ENCODE measurements at regions not wholly inside any gene's neighbourhood (a gene's known extent, or its start where the extent isn't known, plus 50 kb on each side); places are given as distances from the start of the nearest gene placed in this dataset.

GRCh38 chr17:79545251-79546005 is 65.4 kb downstream of the RBFOX3 start:
- H3K9me3 Mint-ChIP-seq = peaks cover 0 to 3% (median 0%) of the 10 kb centered on the region in 7 donors
- no peaks in the 10 kb centered on the region for H3K27me3 Mint-ChIP-seq
- Histone ChIP-seq H3K4me1 (ENCODE audit: control insufficient read depth, insufficient read depth, low read length, poor library complexity, severe bottlenecking) (no peaks in the 10 kb centered on the region), H3K36me3 (ENCODE audit: control insufficient read depth, insufficient read depth, low read length) (no peaks in the 10 kb centered on the region), H3K4me3 (ENCODE audit: low read depth, low read length) (no peak overlapping the region), H3K9me3 (ENCODE audit: control insufficient read depth in 2 of 2, low read length in 2 of 2) (no peaks in the 10 kb centered on the region), H3K27me3 (ENCODE audit: control insufficient read depth, insufficient read depth, low read length) (no peaks in the 10 kb centered on the region), H3K27ac (ENCODE audit: insufficient read depth, low read length, poor library complexity, severe bottlenecking) (no peak overlapping the region)
- DNase-seq (no peak), ATAC-seq (ENCODE audit: low read depth in 2 of 2) (no peak)
- no peaks in the 10 kb centered on the region for H3K36me3 Mint-ChIP-seq
- no peak overlapping the region for H3K27ac Mint-ChIP-seq
- H3K4me3 Mint-ChIP-seq = no peak overlapping the region
- no peaks in the 10 kb centered on the region for H3K4me1 Mint-ChIP-seq

- Histone ChIP-seq H3K4me3 (ENCODE audit: low read depth, low read length) (no peak overlapping the region), H3K27ac (ENCODE audit: insufficient read depth, low read length, poor library complexity, severe bottlenecking) (no peak overlapping the region), H3K27me3 (ENCODE audit: control insufficient read depth, insufficient read depth, low read length) (no peaks in the 10 kb centered on the region), H3K4me1 (ENCODE audit: control insufficient read depth, insufficient read depth, low read length, poor library complexity, severe bottlenecking) (no peaks in the 10 kb centered on the region), H3K36me3 (ENCODE audit: control insufficient read depth, insufficient read depth, low read length) (no peaks in the 10 kb centered on the region), H3K9me3 (ENCODE audit: control insufficient read depth in 2 of 2, low read length in 2 of 2) (no peaks in the 10 kb centered on the region)
- Mint-ChIP-seq H3K9me3 (peaks cover 0 to 3% (median 0%) of the 10 kb centered on the region in 7 donors), H3K4me3 (no peak overlapping the region), H3K36me3 (no peaks in the 10 kb centered on the region), H3K27ac (no peak overlapping the region), H3K27me3 (no peaks in the 10 kb centered on the region), H3K4me1 (no peaks in the 10 kb centered on the region)
- no peak for DNase-seq
- ATAC-seq (ENCODE audit: low read depth in 2 of 2) = no peak
Observed at GRCh38 chr17:79544142-79544914, 66.5 kb downstream of the RBFOX3 start.

GRCh38 chr17:79543531-79543930 is 67.3 kb downstream of the RBFOX3 start:
- DNase-seq = no peak

GRCh38 chr17:79542718-79543117 is 68.1 kb downstream of the RBFOX3 start:
- H3K4me3 Mint-ChIP-seq = no peak overlapping the region
- DNase-seq (no peak), ATAC-seq (ENCODE audit: low read depth in 2 of 2) (no peak)
- no peaks in the 10 kb centered on the region for H3K27me3 Mint-ChIP-seq
- no peaks in the 10 kb centered on the region for H3K36me3 Mint-ChIP-seq
- no peaks in the 10 kb centered on the region for H3K4me1 Mint-ChIP-seq
- H3K4me3 ChIP-seq (ENCODE audit: low read depth, low read length) = no peak overlapping the region
- no peak overlapping the region for H3K27ac Mint-ChIP-seq
- no peaks in the 10 kb centered on the region for H3K4me1 ChIP-seq (ENCODE audit: control insufficient read depth, insufficient read depth, low read length, poor library complexity, severe bottlenecking)
- no peak overlapping the region for H3K27ac ChIP-seq (ENCODE audit: insufficient read depth, low read length, poor library complexity, severe bottlenecking)
- H3K9me3 Mint-ChIP-seq = peaks cover 0 to 3% (median 0%) of the 10 kb centered on the region in 7 donors
- no peaks in the 10 kb centered on the region for H3K9me3 ChIP-seq (ENCODE audit: control insufficient read depth in 2 of 2, low read length in 2 of 2)
- no peaks in the 10 kb centered on the region for H3K36me3 ChIP-seq (ENCODE audit: control insufficient read depth, insufficient read depth, low read length)
- no peaks in the 10 kb centered on the region for H3K27me3 ChIP-seq (ENCODE audit: control insufficient read depth, insufficient read depth, low read length)

More at GRCh38 chr17:79543531-79543930, 67.3 kb downstream of the RBFOX3 start:
- Mint-ChIP-seq H3K4me1 (no peaks in the 10 kb centered on the region), H3K27ac (no peak overlapping the region), H3K36me3 (no peaks in the 10 kb centered on the region), H3K27me3 (no peaks in the 10 kb centered on the region), H3K4me3 (no peak overlapping the region), H3K9me3 (peaks cover 0 to 3% (median 0%) of the 10 kb centered on the region in 7 donors)
- no peaks in the 10 kb centered on the region for H3K9me3 ChIP-seq (ENCODE audit: control insufficient read depth in 2 of 2, low read length in 2 of 2)
- no peak overlapping the region for H3K27ac ChIP-seq (ENCODE audit: insufficient read depth, low read length, poor library complexity, severe bottlenecking)
- ATAC-seq (ENCODE audit: low read depth in 2 of 2) = no peak
- no peaks in the 10 kb centered on the region for H3K4me1 ChIP-seq (ENCODE audit: control insufficient read depth, insufficient read depth, low read length, poor library complexity, severe bottlenecking)
- H3K27me3 ChIP-seq (ENCODE audit: control insufficient read depth, insufficient read depth, low read length) = no peaks in the 10 kb centered on the region
- H3K4me3 ChIP-seq (ENCODE audit: low read depth, low read length) = no peak overlapping the region
- no peaks in the 10 kb centered on the region for H3K36me3 ChIP-seq (ENCODE audit: control insufficient read depth, insufficient read depth, low read length)

GRCh38 chr17:79541056-79541850 is 69.6 kb downstream of the RBFOX3 start:
- ATAC-seq (ENCODE audit: low read depth in 2 of 2) (no peak), DNase-seq (no peak)
- peaks cover 5% of the 10 kb centered on the region for H3K27me3 Mint-ChIP-seq
- no peak overlapping the region for H3K4me3 ChIP-seq (ENCODE audit: low read depth, low read length)
- H3K27ac ChIP-seq (ENCODE audit: insufficient read depth, low read length, poor library complexity, severe bottlenecking) = no peak overlapping the region
- H3K27me3 ChIP-seq (ENCODE audit: control insufficient read depth, insufficient read depth, low read length) = no peaks in the 10 kb centered on the region
- no peaks in the 10 kb centered on the region for H3K36me3 Mint-ChIP-seq
- no peaks in the 10 kb centered on the region for H3K9me3 ChIP-seq (ENCODE audit: control insufficient read depth in 2 of 2, low read length in 2 of 2)
- peaks cover 0 to 3% (median 0%) of the 10 kb centered on the region in 7 donors for H3K9me3 Mint-ChIP-seq
- no peak overlapping the region for H3K4me3 Mint-ChIP-seq
- no peaks in the 10 kb centered on the region for H3K36me3 ChIP-seq (ENCODE audit: control insufficient read depth, insufficient read depth, low read length)
- H3K4me1 ChIP-seq (ENCODE audit: control insufficient read depth, insufficient read depth, low read length, poor library complexity, severe bottlenecking) = no peaks in the 10 kb centered on the region
- H3K4me1 Mint-ChIP-seq = no peaks in the 10 kb centered on the region
- H3K27ac Mint-ChIP-seq = no peak overlapping the region

DNA sequence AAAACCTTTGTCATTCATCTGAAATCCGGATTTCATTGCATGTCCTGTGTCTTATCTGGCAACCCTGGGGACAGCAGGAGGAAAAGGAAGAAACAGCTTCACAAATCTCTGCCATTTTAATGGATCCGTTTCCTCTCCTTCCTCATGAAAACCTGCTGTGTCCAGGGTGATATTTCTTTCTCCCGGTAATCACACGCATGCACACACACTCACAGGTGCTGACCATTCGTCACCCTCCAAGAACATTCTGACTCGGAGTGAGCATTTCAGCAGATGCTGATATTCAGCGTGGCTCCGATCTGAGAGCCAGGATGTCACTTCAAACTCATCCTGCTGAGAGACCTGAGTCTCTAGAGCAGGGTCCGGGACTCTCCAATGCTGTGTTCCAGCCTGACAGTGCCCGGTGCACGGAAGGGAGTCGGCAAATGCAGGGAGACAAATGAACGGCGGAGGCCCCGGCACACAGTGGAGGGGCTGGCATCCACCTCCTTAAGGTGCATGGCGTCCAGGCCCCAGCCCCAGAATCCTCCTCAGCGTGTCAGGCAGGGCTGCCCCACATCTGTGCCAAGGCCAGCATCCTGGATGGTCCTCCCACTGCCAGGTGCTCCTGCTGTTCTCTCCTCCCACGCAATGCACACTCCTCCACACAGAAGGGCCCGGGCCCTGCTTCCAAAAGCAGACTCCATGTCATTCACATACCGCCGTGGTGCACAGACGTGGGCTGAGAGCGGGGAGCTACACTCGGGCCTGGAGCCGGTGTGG is 70.7 kb downstream of the RBFOX3 start:
- H3K27me3 Mint-ChIP-seq = peaks cover 10% of the 10 kb centered on the region
- Histone ChIP-seq H3K27ac (ENCODE audit: insufficient read depth, low read length, poor library complexity, severe bottlenecking) (no peak overlapping the region), H3K36me3 (ENCODE audit: control insufficient read depth, insufficient read depth, low read length) (no peaks in the 10 kb centered on the region), H3K27me3 (ENCODE audit: control insufficient read depth, insufficient read depth, low read length) (no peaks in the 10 kb centered on the region), H3K4me3 (ENCODE audit: low read depth, low read length) (no peak overlapping the region), H3K9me3 (ENCODE audit: control insufficient read depth in 2 of 2, low read length in 2 of 2) (no peaks in the 10 kb centered on the region), H3K4me1 (ENCODE audit: control insufficient read depth, insufficient read depth, low read length, poor library complexity, severe bottlenecking) (no peaks in the 10 kb centered on the region)
- H3K4me3 Mint-ChIP-seq = no peak overlapping the region
- peaks cover 0 to 2% (median 0%) of the 10 kb centered on the region in 7 donors for H3K9me3 Mint-ChIP-seq
- H3K27ac Mint-ChIP-seq = no peak overlapping the region
- no peak for DNase-seq
- no peaks in the 10 kb centered on the region for H3K4me1 Mint-ChIP-seq
- ATAC-seq (ENCODE audit: low read depth in 2 of 2) = no peak
- H3K36me3 Mint-ChIP-seq = no peaks in the 10 kb centered on the region

DNA sequence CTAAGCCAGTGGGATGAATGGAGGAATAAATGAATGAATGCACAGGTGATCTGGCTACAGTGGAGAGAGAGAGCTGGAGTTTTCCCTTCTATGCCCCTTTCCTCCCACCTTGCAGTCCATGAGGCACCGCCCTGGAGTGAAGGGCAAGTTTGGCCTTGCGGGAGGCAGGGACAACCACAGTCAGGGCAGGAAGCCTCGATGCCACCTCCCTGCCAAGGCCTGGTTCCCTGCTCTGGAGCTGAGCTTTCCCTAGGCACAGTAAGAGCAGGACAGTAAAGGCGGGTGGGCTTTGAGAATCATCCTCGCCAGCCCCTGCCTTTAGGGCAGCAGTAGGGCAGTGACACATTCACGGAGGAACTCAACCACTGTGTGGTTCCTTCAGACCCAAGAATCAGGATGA is 72.6 kb downstream of the RBFOX3 start:
- H3K27me3 ChIP-seq (ENCODE audit: control insufficient read depth, insufficient read depth, low read length) = no peaks in the 10 kb centered on the region
- no peak overlapping the region for H3K4me3 ChIP-seq (ENCODE audit: low read depth, low read length)
- no peaks in the 10 kb centered on the region for H3K36me3 Mint-ChIP-seq
- H3K9me3 Mint-ChIP-seq = no peaks in the 10 kb centered on the region
- H3K36me3 ChIP-seq (ENCODE audit: control insufficient read depth, insufficient read depth, low read length) = no peaks in the 10 kb centered on the region
- H3K9me3 ChIP-seq (ENCODE audit: control insufficient read depth in 2 of 2, low read length in 2 of 2) = no peaks in the 10 kb centered on the region
- no peaks in the 10 kb centered on the region for H3K4me1 ChIP-seq (ENCODE audit: control insufficient read depth, insufficient read depth, low read length, poor library complexity, severe bottlenecking)
- H3K27ac ChIP-seq (ENCODE audit: insufficient read depth, low read length, poor library complexity, severe bottlenecking) = no peak overlapping the region
- peaks cover 10% of the 10 kb centered on the region for H3K27me3 Mint-ChIP-seq
- no peak for ATAC-seq (ENCODE audit: low read depth in 2 of 2)
- no peaks in the 10 kb centered on the region for H3K4me1 Mint-ChIP-seq
- H3K27ac Mint-ChIP-seq = no peak overlapping the region
- no peak overlapping the region for H3K4me3 Mint-ChIP-seq
- no peak for DNase-seq

Measured in CD4-positive, CD25-positive, alpha-beta regulatory T cell (primary cell).